Liver (tissue), 8 donors: ENCODE measurements at regions not wholly inside any gene's neighbourhood (a gene's known extent, or its start where the extent isn't known, plus 50 kb on each side); places are given as distances from the start of the nearest gene placed in this dataset.

Source experiments
- DNase-seq: peaks from one replicate; pipeline ENCODE4 v3.0.0-alpha.2; 2017; ENCODE audit warnings: low spot score
- H3K27ac ChIP-seq, 2 donors: one replicate each; pipeline ENCODE4 v1.7.0; 2013; ENCODE audit warnings: inconsistent platforms in 2 of 2, low read length in 2 of 2, control low read depth in 1 of 2, low read depth in 1 of 2, mild to moderate bottlenecking in 1 of 2
- H3K27me3 ChIP-seq, 4 donors: one replicate each; pipeline versions ENCODE4 v1.6.1 to v1.7.0; 2013; ENCODE audit warnings: low read length in 3 of 4, inconsistent platforms in 1 of 4, mild to moderate bottlenecking in 1 of 4, moderate library complexity in 1 of 4; ENCODE audit not compliant: control insufficient read depth in 4 of 4, insufficient read depth in 4 of 4
- H3K36me3 ChIP-seq, 4 donors: one replicate each; pipeline versions ENCODE4 v1.6.1 to v1.7.0; 2013; ENCODE audit warnings: low read length in 3 of 4, mild to moderate bottlenecking in 3 of 4, low read depth in 1 of 4, moderate library complexity in 1 of 4; ENCODE audit not compliant: control insufficient read depth in 4 of 4, insufficient read depth in 3 of 4
- H3K4me1 ChIP-seq, 4 donors: one replicate each; pipeline versions ENCODE4 v1.6.1 to v1.7.0; 2013; ENCODE audit warnings: low read length in 3 of 4, mild to moderate bottlenecking in 3 of 4, moderate library complexity in 1 of 4; ENCODE audit not compliant: control insufficient read depth in 4 of 4, insufficient read depth in 4 of 4
- H3K4me3 ChIP-seq, 3 donors: one replicate each; pipeline versions ENCODE4 v1.6.1 to v1.7.0; 2013; ENCODE audit warnings: low read length in 3 of 3, control low read depth in 1 of 3, low read depth in 1 of 3, mild to moderate bottlenecking in 1 of 3
- H3K9ac ChIP-seq, 2 donors: one replicate each; pipeline ENCODE4 v1.7.0; 2013; ENCODE audit warnings: low read length in 2 of 2, mild to moderate bottlenecking in 2 of 2, moderate library complexity in 2 of 2, control low read depth in 1 of 2, low read depth in 1 of 2
- H3K9me3 ChIP-seq, 4 donors: one replicate each; pipeline versions ENCODE4 v1.6.1 to v1.7.0; 2013; ENCODE audit warnings: low read length in 3 of 4; ENCODE audit not compliant: control insufficient read depth in 4 of 4
- ATF3 ChIP-seq: IDR thresholded peaks from 2 replicates; pipeline ENCODE4 v1.6.1; 2016; ENCODE audit warnings: antibody characterized with exemption
- FOXA2 ChIP-seq: IDR thresholded peaks from 2 replicates; pipeline ENCODE4 v1.6.1; 2016; ENCODE audit warnings: antibody characterized with exemption
- HNF4A ChIP-seq, 2 donors: conservative IDR thresholded peaks; 2 replicates each; pipeline ENCODE4 v1.6.1; 2016; ENCODE audit warnings: antibody characterized with exemption in 2 of 2, mild to moderate bottlenecking in 2 of 2
- HNF4G ChIP-seq: IDR thresholded peaks from 2 replicates; pipeline ENCODE4 v1.6.1; 2016; ENCODE audit warnings: antibody characterized with exemption
- JUND ChIP-seq, 2 donors: IDR thresholded peaks; 2 replicates each; pipeline ENCODE4 v1.6.1; 2016; ENCODE audit warnings: antibody characterized with exemption in 2 of 2
- MAX ChIP-seq: IDR thresholded peaks from 2 replicates; pipeline ENCODE4 v1.6.1; 2016; ENCODE audit warnings: antibody characterized with exemption
- NR2F2 ChIP-seq: IDR thresholded peaks from 2 replicates; pipeline ENCODE4 v1.6.1; 2016; ENCODE audit warnings: antibody characterized with exemption
- REST ChIP-seq: IDR thresholded peaks from 2 replicates; pipeline ENCODE4 v1.6.1; 2016; ENCODE audit warnings: antibody characterized with exemption, mild to moderate bottlenecking
- RXRA ChIP-seq, 2 donors: IDR thresholded peaks; 2 replicates each; pipeline ENCODE4 v1.6.1; 2017 to 2018; ENCODE audit warnings: antibody characterized with exemption in 2 of 2, mild to moderate bottlenecking in 1 of 2
- SP1 ChIP-seq: IDR thresholded peaks from 2 replicates; pipeline ENCODE4 v1.6.1; 2018; ENCODE audit warnings: antibody characterized with exemption, mild to moderate bottlenecking
- YY1 ChIP-seq: IDR thresholded peaks from 2 replicates; pipeline ENCODE4 v1.6.1; 2016; ENCODE audit warnings: antibody characterized with exemption, mild to moderate bottlenecking
- WGBS: extraction: QIAGEN DNeasy Blood & Tissue Kit; methylation state at CpG from one replicate; pipeline ENCODE4 v1.1.7; 2013; 5-methylcytosine and 5-hydroxymethylcytosine counted together
- TF ChIP-seq, protein P1 (sequence below): IDR thresholded peaks from 2 replicates; pipeline ENCODE4 v1.6.1; 2016; ENCODE audit warnings: antibody characterized with exemption
- TF ChIP-seq, protein P2 (sequence below): fragments of 150-350 bp; IDR thresholded peaks from 2 replicates; pipeline ENCODE4 v1.5.1; 2017; ENCODE audit warnings: improper control_type of control experiment, low read depth, low read length; ENCODE audit not compliant: missing input control
- donor health status: healthy.
- donor health status: healthy.
- donor health status: healthy.
- donor health status: healthy.
- donor health status: healthy.

DNA sequence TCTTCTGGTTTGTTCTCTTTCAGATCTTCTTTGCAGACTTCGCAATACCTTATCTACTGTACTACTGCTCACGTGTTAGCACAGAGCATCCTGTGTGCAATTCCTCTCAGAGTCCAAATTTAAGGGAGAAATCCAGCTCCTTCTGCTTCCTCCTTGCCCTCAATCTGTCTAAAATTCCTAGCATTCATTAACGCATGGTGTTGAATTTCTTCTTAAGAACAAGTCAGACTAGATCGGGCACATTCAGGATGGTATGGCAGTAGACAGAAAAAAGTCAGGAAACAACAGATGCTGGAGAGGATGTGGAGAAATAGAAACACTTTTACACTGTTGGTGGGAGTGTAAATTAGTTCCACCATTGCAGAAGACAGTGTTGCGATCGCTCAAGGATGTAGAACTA, 206.1 kb upstream of the CDH7 start:
- no peak for DNase-seq
- Histone ChIP-seq H3K9me3 (peaks cover 0 to 3% (median 1%) of the 10 kb centered on the region in 4 donors), H3K4me3 (no peak overlapping the region), H3K4me1 (no peaks in the 10 kb centered on the region), H3K27me3 (no peaks in the 10 kb centered on the region), H3K27ac (no peak overlapping the region), H3K9ac (no peak overlapping the region), H3K36me3 (no peaks in the 10 kb centered on the region)
- TF ChIP-seq MAX = no peak
- TF ChIP-seq REST = no peak
- TF ChIP-seq ATF3 = no peak
- TF ChIP-seq NR2F2 = no peak
- no peak for TF ChIP-seq HNF4A (conservative IDR thresholded peaks at IDR 0.05)
- TF ChIP-seq FOXA2 = no peak
- no peak for TF ChIP-seq YY1
- no peak for TF ChIP-seq SP1
- TF ChIP-seq, protein P1, sequence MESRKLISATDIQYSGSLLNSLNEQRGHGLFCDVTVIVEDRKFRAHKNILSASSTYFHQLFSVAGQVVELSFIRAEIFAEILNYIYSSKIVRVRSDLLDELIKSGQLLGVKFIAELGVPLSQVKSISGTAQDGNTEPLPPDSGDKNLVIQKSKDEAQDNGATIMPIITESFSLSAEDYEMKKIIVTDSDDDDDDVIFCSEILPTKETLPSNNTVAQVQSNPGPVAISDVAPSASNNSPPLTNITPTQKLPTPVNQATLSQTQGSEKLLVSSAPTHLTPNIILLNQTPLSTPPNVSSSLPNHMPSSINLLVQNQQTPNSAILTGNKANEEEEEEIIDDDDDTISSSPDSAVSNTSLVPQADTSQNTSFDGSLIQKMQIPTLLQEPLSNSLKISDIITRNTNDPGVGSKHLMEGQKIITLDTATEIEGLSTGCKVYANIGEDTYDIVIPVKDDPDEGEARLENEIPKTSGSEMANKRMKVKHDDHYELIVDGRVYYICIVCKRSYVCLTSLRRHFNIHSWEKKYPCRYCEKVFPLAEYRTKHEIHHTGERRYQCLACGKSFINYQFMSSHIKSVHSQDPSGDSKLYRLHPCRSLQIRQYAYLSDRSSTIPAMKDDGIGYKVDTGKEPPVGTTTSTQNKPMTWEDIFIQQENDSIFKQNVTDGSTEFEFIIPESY = no peak
- TF ChIP-seq JUND (IDR thresholded peaks at IDR 0.05) = no peak
- TF ChIP-seq, protein P2, sequence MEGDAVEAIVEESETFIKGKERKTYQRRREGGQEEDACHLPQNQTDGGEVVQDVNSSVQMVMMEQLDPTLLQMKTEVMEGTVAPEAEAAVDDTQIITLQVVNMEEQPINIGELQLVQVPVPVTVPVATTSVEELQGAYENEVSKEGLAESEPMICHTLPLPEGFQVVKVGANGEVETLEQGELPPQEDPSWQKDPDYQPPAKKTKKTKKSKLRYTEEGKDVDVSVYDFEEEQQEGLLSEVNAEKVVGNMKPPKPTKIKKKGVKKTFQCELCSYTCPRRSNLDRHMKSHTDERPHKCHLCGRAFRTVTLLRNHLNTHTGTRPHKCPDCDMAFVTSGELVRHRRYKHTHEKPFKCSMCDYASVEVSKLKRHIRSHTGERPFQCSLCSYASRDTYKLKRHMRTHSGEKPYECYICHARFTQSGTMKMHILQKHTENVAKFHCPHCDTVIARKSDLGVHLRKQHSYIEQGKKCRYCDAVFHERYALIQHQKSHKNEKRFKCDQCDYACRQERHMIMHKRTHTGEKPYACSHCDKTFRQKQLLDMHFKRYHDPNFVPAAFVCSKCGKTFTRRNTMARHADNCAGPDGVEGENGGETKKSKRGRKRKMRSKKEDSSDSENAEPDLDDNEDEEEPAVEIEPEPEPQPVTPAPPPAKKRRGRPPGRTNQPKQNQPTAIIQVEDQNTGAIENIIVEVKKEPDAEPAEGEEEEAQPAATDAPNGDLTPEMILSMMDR = no peak
- WGBS = 79% methylated on average over 6 of the region's 6 CpGs

DNA sequence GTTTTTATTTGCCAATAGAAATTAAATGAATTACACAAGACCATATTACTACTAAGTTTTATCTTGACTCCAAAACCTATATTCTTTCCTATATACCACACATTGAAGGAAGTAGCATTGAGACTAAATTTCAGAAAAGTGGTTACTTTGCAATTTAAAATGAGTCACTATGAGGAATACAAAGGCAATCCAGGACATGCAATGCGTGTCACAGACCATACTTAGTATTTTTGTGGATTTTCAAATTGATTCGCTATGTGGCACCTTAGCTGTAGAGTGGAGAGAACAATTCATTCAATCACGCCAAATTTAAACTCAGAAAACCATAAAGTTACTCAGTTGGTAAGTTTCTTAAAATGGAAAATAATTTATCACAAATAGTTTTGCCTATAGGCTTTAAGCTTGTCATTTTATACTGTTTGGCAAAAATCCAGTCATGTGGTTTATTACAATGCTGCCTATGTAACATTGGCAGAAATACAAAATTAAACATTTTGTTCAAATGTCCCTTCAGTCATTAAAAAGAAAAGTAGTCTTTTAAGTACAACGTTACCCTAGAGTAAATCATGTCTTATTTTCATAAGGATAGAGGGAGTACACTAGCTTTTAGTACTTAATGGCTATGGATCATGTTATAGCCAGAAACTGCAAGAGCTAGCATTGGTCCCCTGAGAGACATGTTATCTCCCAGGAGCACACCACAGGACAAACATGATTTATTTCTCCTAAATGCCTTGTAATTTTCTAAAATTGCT, 222.8 kb upstream of the CDH7 start:
- H3K27ac ChIP-seq = no peak overlapping the region
- H3K36me3 ChIP-seq = no peaks in the 10 kb centered on the region
- H3K9ac ChIP-seq = no peak overlapping the region
- no peak for DNase-seq
- H3K4me3 ChIP-seq = no peak overlapping the region
- no peak for TF ChIP-seq HNF4A (conservative IDR thresholded peaks at IDR 0.05)
- TF ChIP-seq, protein P1 = no peak
- TF ChIP-seq RXRA (IDR thresholded peaks at IDR 0.05) = no peak
- TF ChIP-seq HNF4G = no peak
- no peak for TF ChIP-seq FOXA2
- peaks cover 0 to 2% (median 0%) of the 10 kb centered on the region in 4 donors for H3K9me3 ChIP-seq
- H3K4me1 ChIP-seq = no peaks in the 10 kb centered on the region
- H3K27me3 ChIP-seq = no peaks in the 10 kb centered on the region
- 68% methylated on average over 4 of the region's 4 CpGs for WGBS
